IPS-20b (cell line): ENCODE measurements at regions not wholly inside any gene's neighbourhood (a gene's known extent, or its start where the extent isn't known, plus 50 kb on each side); places are given as distances from the start of the nearest gene placed in this dataset.

Experiments
- H3K27ac ChIP-seq: one replicate; pipeline ENCODE4 v1.5.1; 2013; ENCODE audit warnings: low read length
- H3K27me3 ChIP-seq: 2 replicates; pipeline ENCODE4 v1.6.1; 2013; ENCODE audit warnings: mild to moderate bottlenecking, low read length, inconsistent platforms; ENCODE audit not compliant: insufficient read depth
- H3K36me3 ChIP-seq: 2 replicates; pipeline ENCODE4 v1.6.1; 2013; ENCODE audit warnings: low read depth, mild to moderate bottlenecking, inconsistent platforms, low read length, moderate library complexity; ENCODE audit not compliant: insufficient read depth
- H3K4me1 ChIP-seq: 2 replicates; pipeline ENCODE4 v1.6.1; 2013; ENCODE audit warnings: mild to moderate bottlenecking, control low read depth, inconsistent platforms, low read length, moderate library complexity; ENCODE audit not compliant: insufficient read depth
- H3K4me3 ChIP-seq: 2 replicates; pipeline ENCODE4 v1.5.1; 2013; ENCODE audit warnings: mild to moderate bottlenecking, low read length, inconsistent platforms
- H3K9ac ChIP-seq: 2 replicates; pipeline ENCODE4 v1.6.1; 2013; ENCODE audit warnings: low read depth, mild to moderate bottlenecking, inconsistent platforms, low read length, moderate library complexity
- H3K9me3 ChIP-seq: 2 replicates; pipeline ENCODE4 v1.6.1; 2013; ENCODE audit warnings: mild to moderate bottlenecking, low read depth, low read length, inconsistent platforms; ENCODE audit not compliant: insufficient read depth

- Histone ChIP-seq H3K9me3 (no peaks in the 10 kb centered on the region), H3K4me1 (no peaks in the 10 kb centered on the region; the same call in 1 of the 2 replicates), H3K4me3 (no peak overlapping the region), H3K36me3 (no peaks in the 10 kb centered on the region), H3K27ac (no peak overlapping the region), H3K27me3 (peaks cover 1% of the 10 kb centered on the region; the same call in 1 of the 2 replicates), H3K9ac (no peak overlapping the region)
Measured at GRCh38 chr11:134756811-134757540, 344.9 kb upstream of the B3GAT1 start.

DNA sequence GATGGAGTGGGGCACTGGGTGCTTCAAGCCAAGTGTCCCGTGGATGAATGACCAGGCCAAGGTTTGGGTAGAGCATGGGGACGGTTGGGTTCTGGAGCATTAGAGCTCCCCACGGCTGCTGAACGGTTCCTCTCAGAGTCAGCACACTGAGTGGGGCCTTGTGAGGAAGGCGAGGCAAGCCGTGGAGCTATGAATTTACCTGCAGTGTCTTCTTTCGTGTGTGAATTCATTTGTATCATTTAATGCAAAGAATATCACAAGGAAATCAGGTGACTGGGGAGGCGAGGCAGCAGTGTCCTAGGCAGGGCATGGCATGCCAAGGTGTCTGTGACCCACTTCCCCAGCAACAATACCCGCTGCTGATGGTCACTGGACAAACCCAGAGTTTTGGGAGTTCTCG lies 343.5 kb upstream of the B3GAT1 start:
- Histone ChIP-seq H3K27me3 (peaks cover 6% of the 10 kb centered on the region; the same call in 1 of the 2 replicates), H3K9me3 (no peaks in the 10 kb centered on the region), H3K4me3 (no peak overlapping the region), H3K9ac (no peak overlapping the region), H3K27ac (no peak overlapping the region), H3K4me1 (no peaks in the 10 kb centered on the region), H3K36me3 (no peaks in the 10 kb centered on the region)

GRCh38 chr11:134754521-134755198 lies 342.6 kb upstream of the B3GAT1 start:
- Histone ChIP-seq H3K9me3 (no peaks in the 10 kb centered on the region), H3K27me3 (peaks cover 6% of the 10 kb centered on the region; the same call in 1 of the 2 replicates), H3K36me3 (no peaks in the 10 kb centered on the region), H3K4me3 (no peak overlapping the region), H3K9ac (no peak overlapping the region), H3K4me1 (peaks cover 1% of the 10 kb centered on the region; the same call in 1 of the 2 replicates), H3K27ac (no peak overlapping the region)

DNA sequence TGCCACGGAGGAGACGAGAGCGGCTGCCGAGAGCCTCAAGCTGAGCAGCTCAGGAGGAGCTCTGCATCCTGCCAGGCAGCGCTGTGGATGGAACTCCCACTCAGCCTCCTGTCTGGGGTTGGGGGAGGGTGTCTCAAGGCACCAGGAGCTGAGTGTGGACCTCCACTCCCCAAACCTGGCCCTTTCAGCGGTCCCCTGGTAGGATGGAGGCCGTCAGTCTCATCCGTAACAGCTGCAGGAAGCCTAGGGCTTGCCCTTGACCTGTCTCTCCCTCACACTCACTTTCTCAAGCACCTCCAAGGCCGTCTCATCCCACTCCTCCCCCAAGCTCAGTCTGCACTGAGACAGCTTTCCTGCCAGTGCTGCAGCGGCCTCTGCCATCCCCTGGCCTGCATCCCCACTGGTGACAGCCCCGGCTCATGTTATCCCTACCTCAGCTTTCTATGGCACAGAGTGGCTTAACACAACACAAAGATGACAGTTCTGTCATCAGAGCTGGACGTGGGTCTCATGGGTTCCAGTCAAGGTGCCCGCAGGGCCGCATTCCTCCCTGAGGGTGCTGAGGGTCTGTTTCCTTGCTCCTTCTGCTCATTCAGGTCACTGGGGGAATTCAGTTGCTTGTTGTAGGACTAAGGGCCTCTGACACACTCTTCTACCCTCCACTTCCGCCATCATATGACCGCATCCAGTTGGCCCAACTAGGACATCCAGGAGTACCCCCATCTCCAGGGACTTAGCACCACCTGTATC lies 341.9 kb upstream of the B3GAT1 start:
- no peak overlapping the region for H3K27ac ChIP-seq
- peaks cover 6% of the 10 kb centered on the region; the same call in 1 of the 2 replicates for H3K27me3 ChIP-seq

DNA sequence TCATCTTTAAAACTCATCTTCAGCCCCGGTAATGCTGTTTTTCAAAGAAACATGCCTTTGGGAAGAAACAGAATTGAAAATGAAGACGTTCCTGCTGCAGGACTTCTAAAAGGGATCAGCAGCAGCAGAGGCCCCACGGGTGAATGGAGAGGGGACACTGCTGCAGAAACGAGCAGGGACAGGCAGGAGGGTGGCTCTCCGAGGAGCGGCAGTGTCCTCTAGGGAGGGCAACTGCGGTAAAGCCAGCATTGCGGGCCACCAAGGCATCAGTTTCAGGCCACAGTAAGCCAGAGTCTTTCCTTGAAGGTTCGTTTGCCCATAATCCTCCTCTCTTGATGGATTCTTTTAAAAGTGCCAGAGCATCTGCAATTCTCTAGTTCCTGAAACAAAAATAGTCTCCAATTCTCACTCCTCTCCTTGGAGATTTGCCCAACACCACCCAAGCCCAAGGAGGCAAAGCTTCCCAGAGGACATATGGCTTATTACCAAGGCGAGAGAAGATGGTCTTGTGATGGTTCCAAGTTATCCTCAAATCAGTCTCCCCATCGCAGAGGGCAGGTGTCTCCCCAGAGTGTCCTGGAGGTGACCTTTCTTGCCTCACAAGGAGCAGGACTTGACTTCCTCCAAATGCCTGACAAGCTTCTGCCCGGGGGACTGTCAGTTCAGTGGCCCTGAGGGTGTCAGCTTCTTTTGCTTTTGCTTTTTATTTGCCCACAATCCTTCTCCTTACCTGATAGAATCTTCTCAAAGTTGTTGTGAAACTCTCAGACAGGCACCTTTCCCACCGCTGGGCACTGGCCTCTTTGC lies 341.1 kb upstream of the B3GAT1 start:
- Histone ChIP-seq H3K9me3 (peaks cover 8% of the 10 kb centered on the region), H3K4me3 (no peak overlapping the region), H3K36me3 (no peaks in the 10 kb centered on the region), H3K9ac (no peak overlapping the region), H3K4me1 (peaks cover 6% of the 10 kb centered on the region; the same call in 1 of the 2 replicates), H3K27ac (no peak overlapping the region), H3K27me3 (peaks cover 6% of the 10 kb centered on the region; the same call in 1 of the 2 replicates)

More for the DNA sequence above, 341.9 kb upstream of the B3GAT1 start:
- H3K9me3 ChIP-seq: no peaks in the 10 kb centered on the region
- peaks cover 6% of the 10 kb centered on the region; the same call in 1 of the 2 replicates for H3K4me1 ChIP-seq
- no peak overlapping the region for H3K9ac ChIP-seq
- no peaks in the 10 kb centered on the region for H3K36me3 ChIP-seq
- no peak overlapping the region for H3K4me3 ChIP-seq

DNA sequence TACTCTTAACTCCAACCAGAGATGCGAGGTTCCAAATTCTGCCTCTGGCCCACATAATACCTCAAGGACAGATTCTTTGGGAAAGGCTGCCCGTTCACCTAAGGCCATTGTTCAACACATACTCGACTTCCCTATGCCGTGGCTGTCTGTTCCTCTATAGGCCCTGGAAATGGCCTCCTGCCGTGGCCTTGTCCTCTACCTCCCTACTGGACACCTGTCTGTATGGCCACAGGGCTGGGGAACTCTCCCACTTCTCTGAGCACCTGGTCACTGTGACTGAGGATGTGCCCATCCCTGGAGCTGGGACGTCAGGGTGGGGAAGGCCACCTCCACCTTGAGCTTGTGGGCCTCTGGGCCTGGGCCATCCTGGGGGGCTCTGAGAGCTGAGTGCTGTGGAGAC lies 340.5 kb upstream of the B3GAT1 start:
- H3K9ac ChIP-seq: no peak overlapping the region
- peaks cover 14% of the 10 kb centered on the region for H3K9me3 ChIP-seq
- H3K27me3 ChIP-seq: peaks cover 6% of the 10 kb centered on the region; the same call in 1 of the 2 replicates
- H3K4me3 ChIP-seq: no peak overlapping the region
- no peaks in the 10 kb centered on the region for H3K36me3 ChIP-seq
- H3K4me1 ChIP-seq: peaks cover 6% of the 10 kb centered on the region; the same call in 1 of the 2 replicates
- no peak overlapping the region for H3K27ac ChIP-seq

- H3K27me3 ChIP-seq: peaks cover 6% of the 10 kb centered on the region; the same call in 1 of the 2 replicates
- H3K9me3 ChIP-seq: peaks cover 19% of the 10 kb centered on the region
- no peaks in the 10 kb centered on the region for H3K36me3 ChIP-seq
- H3K4me3 ChIP-seq: no peak overlapping the region
- no peak overlapping the region for H3K9ac ChIP-seq
- H3K27ac ChIP-seq: no peak overlapping the region
- H3K4me1 ChIP-seq: peaks cover 6% of the 10 kb centered on the region; the same call in 1 of the 2 replicates
Measured at GRCh38 chr11:134751766-134752165, 339.7 kb upstream of the B3GAT1 start.

- peaks cover 6% of the 10 kb centered on the region; the same call in 1 of the 2 replicates for H3K4me1 ChIP-seq
- no peak overlapping the region for H3K27ac ChIP-seq
- H3K27me3 ChIP-seq: peaks cover 6% of the 10 kb centered on the region; the same call in 1 of the 2 replicates
- H3K9me3 ChIP-seq: peaks cover 19% of the 10 kb centered on the region
- H3K9ac ChIP-seq: no peak overlapping the region
- no peak overlapping the region for H3K4me3 ChIP-seq
- no peaks in the 10 kb centered on the region for H3K36me3 ChIP-seq
Measured at GRCh38 chr11:134751031-134751585, 339.1 kb upstream of the B3GAT1 start.

GRCh38 chr11:134750619-134751018 lies 338.6 kb upstream of the B3GAT1 start:
- Histone ChIP-seq H3K27me3 (peaks cover 6% of the 10 kb centered on the region; the same call in 1 of the 2 replicates), H3K36me3 (no peaks in the 10 kb centered on the region), H3K4me1 (peaks cover 6% of the 10 kb centered on the region; the same call in 1 of the 2 replicates), H3K4me3 (no peak overlapping the region), H3K9ac (no peak overlapping the region), H3K9me3 (peaks cover 19% of the 10 kb centered on the region), H3K27ac (no peak overlapping the region)

- H3K9ac ChIP-seq: no peak overlapping the region
- H3K27ac ChIP-seq: no peak overlapping the region
- H3K27me3 ChIP-seq: peaks cover 6% of the 10 kb centered on the region; the same call in 1 of the 2 replicates
- peaks cover 19% of the 10 kb centered on the region for H3K9me3 ChIP-seq
- H3K36me3 ChIP-seq: no peaks in the 10 kb centered on the region
- H3K4me3 ChIP-seq: 0 out of 2 replicates have a peak overlapping the region, but pooled peaks have one; percentile 3
- H3K4me1 ChIP-seq: peaks cover 6% of the 10 kb centered on the region; the same call in 1 of the 2 replicates
Measured at GRCh38 chr11:134749040-134749839, 337.2 kb upstream of the B3GAT1 start.
